Suprapubic skin (tissue), 4 donors: ENCODE measurements at regions not wholly inside any gene's neighbourhood (a gene's known extent, or its start where the extent isn't known, plus 50 kb on each side); places are given as distances from the start of the nearest gene placed in this dataset.

Experiments used
- CTCF ChIP-seq, 2 donors: fragments of 200-600 bp in 1 of 2; fragments of 450-650 bp in 1 of 2; sonication (generic) in 1 of 2; IDR thresholded peaks; one replicate each; pipeline ENCODE4 v1.5.1; 2016 to 2019; ENCODE audit warnings: antibody characterized with exemption in 2 of 2, mild to moderate bottlenecking in 1 of 2, moderate library complexity in 1 of 2
- EP300 ChIP-seq: sonication (generic); formaldehyde crosslinking; IDR thresholded peaks from one replicate; pipeline ENCODE4 v1.6.1; 2017; ENCODE audit warnings: antibody characterized with exemption
- POLR2A ChIP-seq, 2 donors: fragments of 450-650 bp; IDR thresholded peaks; one replicate each; pipeline ENCODE4 v1.6.1; 2017; ENCODE audit warnings: antibody characterized with exemption in 2 of 2, mild to moderate bottlenecking in 2 of 2, moderate library complexity in 2 of 2
- POLR2AphosphoS5 ChIP-seq, 3 donors: sonication (generic); formaldehyde crosslinking; IDR thresholded peaks; one replicate each; pipeline ENCODE4 v1.6.1; 2017; ENCODE audit warnings: antibody characterized with exemption in 3 of 3

GRCh38 chr1:182003025-182003725, 58.3 kb downstream of the ZNF648 start:
- TF ChIP-seq POLR2A (IDR thresholded peaks at IDR 0.05) (no peak), EP300 (no peak), CTCF (IDR thresholded peaks at IDR 0.05) (no peak), POLR2AphosphoS5 (IDR thresholded peaks at IDR 0.05) (no peak)
